ENCODE measurements at regions not wholly inside any gene's neighbourhood (a gene's known extent, or its start where the extent isn't known, plus 50 kb on each side); places are given as distances from the start of the nearest gene placed in this dataset.
A peak's percentile ranks its signal among the peaks of the same experiment; 100 is the strongest.

DNA sequence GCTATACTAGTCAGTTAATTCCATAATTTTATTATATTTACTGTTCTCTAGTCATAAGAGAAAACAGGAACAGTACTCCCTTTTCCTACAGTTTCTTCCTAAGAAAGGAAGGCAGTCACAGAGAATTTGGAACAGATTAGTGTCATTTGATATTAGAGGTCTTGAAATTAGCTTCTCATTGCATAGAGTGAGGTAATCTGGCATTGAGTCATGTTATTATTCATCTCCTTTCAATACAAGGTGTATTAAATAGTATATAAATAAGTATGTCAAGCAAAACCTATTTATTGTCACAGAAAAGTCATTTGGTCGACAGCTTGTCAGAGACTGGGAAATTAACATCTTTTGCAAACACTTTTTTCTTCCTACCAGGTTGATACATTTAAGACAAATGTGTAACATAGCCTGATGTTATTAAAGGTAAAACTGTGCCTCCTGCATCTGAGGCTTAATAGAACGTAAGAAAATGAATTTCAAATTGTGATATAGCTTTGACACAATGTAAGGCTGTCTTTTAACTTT lies 753.1 kb upstream of the FRG1 start:
- intact Hi-C loops (cut with micrococcal nuclease) = no loop called here
- peak; percentile 6 for DNase-seq

DNA sequence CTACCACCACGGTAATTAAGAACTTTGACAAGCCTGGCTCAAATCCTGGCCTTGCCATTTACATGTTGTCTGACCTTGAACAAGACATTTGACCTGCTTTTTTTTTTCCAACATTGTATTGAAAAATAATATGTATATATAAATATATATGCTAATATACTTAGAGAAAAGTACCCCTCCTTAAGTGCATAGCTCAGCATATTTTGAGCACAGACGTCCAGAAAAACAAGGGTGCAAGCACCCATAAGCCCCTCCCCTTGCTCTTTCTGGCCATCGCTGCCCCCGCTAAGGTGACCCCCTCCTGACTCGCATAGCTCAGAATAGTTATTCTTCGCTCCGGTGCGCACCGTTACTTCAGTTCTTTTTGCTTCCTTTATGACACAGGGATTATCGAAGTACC lies 742.0 kb upstream of the FRG1 start:
- DNase-seq (no peak), ATAC-seq (no peak)
- Histone ChIP-seq H3K4me1 (ENCODE audit: insufficient read depth, low read length) (no peaks in the 10 kb centered on the region), H4K20me1 (ENCODE audit: low read length) (no peaks in the 10 kb centered on the region), H3K27ac (ENCODE audit: low read length) (no peak overlapping the region), H3K36me3 (ENCODE audit: low read depth, low read length) (no peaks in the 10 kb centered on the region), H3K4me2 (ENCODE audit: low read length) (no peak overlapping the region), H3K4me3 (ENCODE audit: low read length) (no peak overlapping the region), H3K27me3 (ENCODE audit: low read length) (no peaks in the 10 kb centered on the region), H3K9ac (ENCODE audit: low read length) (no peak overlapping the region), H3K9me2 (replicated peaks; ENCODE audit: low read length) (no peaks in the 10 kb centered on the region), H3F3A (ENCODE audit: low read length, unreplicated experiment) (no peaks in the 10 kb centered on the region), H3K9me3 (ENCODE audit: low read length) (no peaks in the 10 kb centered on the region), H3K79me2 (ENCODE audit: low read length) (no peaks in the 10 kb centered on the region), H2AFZ (ENCODE audit: low read length) (no peak overlapping the region)
- no TSS peak for BruUV-seq (replicated peaks)
- intact Hi-C loops (cut with micrococcal nuclease) = no loop called here
- TF ChIP-seq EZH2phosphoT487 (IDR thresholded peaks at IDR 0.05; ENCODE audit: borderline replicate concordance, low read length) = no peak
- TF ChIP-seq EZH2 (IDR thresholded peaks at IDR 0.05; ENCODE audit: low read length, unreplicated experiment) = no peak
- TF ChIP-seq, protein P1, sequence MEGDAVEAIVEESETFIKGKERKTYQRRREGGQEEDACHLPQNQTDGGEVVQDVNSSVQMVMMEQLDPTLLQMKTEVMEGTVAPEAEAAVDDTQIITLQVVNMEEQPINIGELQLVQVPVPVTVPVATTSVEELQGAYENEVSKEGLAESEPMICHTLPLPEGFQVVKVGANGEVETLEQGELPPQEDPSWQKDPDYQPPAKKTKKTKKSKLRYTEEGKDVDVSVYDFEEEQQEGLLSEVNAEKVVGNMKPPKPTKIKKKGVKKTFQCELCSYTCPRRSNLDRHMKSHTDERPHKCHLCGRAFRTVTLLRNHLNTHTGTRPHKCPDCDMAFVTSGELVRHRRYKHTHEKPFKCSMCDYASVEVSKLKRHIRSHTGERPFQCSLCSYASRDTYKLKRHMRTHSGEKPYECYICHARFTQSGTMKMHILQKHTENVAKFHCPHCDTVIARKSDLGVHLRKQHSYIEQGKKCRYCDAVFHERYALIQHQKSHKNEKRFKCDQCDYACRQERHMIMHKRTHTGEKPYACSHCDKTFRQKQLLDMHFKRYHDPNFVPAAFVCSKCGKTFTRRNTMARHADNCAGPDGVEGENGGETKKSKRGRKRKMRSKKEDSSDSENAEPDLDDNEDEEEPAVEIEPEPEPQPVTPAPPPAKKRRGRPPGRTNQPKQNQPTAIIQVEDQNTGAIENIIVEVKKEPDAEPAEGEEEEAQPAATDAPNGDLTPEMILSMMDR (conservative IDR thresholded peaks at IDR 0.05; ENCODE audit: low read depth, low read length) = no peak
- POLR2A ChIA-PET (ENCODE audit: unreplicated experiment) = no interaction called here
- CTCF ChIA-PET = no interaction called here

More for the DNA sequence above, 753.1 kb upstream of the FRG1 start:
- H3K4me3 ChIP-seq (ENCODE audit: low read length) = no peak overlapping the region
- ATAC-seq = no peak
- H3K9me2 ChIP-seq (replicated peaks; ENCODE audit: low read length) = no peaks in the 10 kb centered on the region
- H3F3A ChIP-seq (ENCODE audit: low read length, unreplicated experiment) = no peaks in the 10 kb centered on the region
- no peaks in the 10 kb centered on the region for H3K36me3 ChIP-seq (ENCODE audit: low read depth, low read length)
- H3K4me2 ChIP-seq (ENCODE audit: low read length) = no peak overlapping the region
- no peak for TF ChIP-seq EZH2 (IDR thresholded peaks at IDR 0.05; ENCODE audit: low read length, unreplicated experiment)
- TF ChIP-seq, protein P1 (conservative IDR thresholded peaks at IDR 0.05; ENCODE audit: low read depth, low read length) = no peak
- TF ChIP-seq EZH2phosphoT487 (IDR thresholded peaks at IDR 0.05; ENCODE audit: borderline replicate concordance, low read length) = no peak
- no peak overlapping the region for H2AFZ ChIP-seq (ENCODE audit: low read length)
- no peaks in the 10 kb centered on the region for H3K79me2 ChIP-seq (ENCODE audit: low read length)
- H3K27me3 ChIP-seq (ENCODE audit: low read length) = no peaks in the 10 kb centered on the region
- H3K9me3 ChIP-seq (ENCODE audit: low read length) = no peaks in the 10 kb centered on the region
- BruUV-seq (replicated peaks) = no TSS peak
- no peaks in the 10 kb centered on the region for H3K4me1 ChIP-seq (ENCODE audit: insufficient read depth, low read length)
- H3K27ac ChIP-seq (ENCODE audit: low read length) = no peak overlapping the region
- H3K9ac ChIP-seq (ENCODE audit: low read length) = no peak overlapping the region
- no peaks in the 10 kb centered on the region for H4K20me1 ChIP-seq (ENCODE audit: low read length)
- CTCF ChIA-PET = no interaction called here
- POLR2A ChIA-PET (ENCODE audit: unreplicated experiment) = no interaction called here

DNA sequence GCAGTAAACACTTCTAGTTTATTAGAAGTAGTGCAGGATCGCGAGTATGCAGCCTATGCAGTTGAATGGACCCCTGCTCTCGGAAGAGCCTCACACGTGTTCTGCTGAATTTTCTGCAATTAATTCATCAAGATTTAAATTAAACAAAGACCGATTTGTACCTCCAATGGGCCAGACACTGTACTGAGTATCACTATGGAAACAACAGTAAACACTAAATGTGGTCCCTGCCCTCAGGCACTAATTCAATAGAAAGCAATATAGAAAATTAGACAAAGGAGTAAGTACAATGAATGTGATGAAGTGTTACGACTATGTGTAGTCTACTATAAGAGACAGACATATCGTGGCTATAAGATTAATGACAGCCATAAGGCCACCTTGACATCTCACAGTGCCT lies 740.3 kb upstream of the FRG1 start:
- H3K4me2 ChIP-seq (ENCODE audit: low read length) = no peak overlapping the region
- ChIA-PET CTCF (no interaction called here), POLR2A (ENCODE audit: unreplicated experiment) (no interaction called here)
- DNase-seq (no peak), ATAC-seq (no peak)
- no peak overlapping the region for H2AFZ ChIP-seq (ENCODE audit: low read length)
- H3K79me2 ChIP-seq (ENCODE audit: low read length) = no peaks in the 10 kb centered on the region
- no peaks in the 10 kb centered on the region for H3K27me3 ChIP-seq (ENCODE audit: low read length)
- H3K36me3 ChIP-seq (ENCODE audit: low read depth, low read length) = no peaks in the 10 kb centered on the region
- BruUV-seq (replicated peaks) = no TSS peak
- H3K9me3 ChIP-seq (ENCODE audit: low read length) = no peaks in the 10 kb centered on the region
- H3K4me1 ChIP-seq (ENCODE audit: insufficient read depth, low read length) = no peaks in the 10 kb centered on the region
- no peak overlapping the region for H3K27ac ChIP-seq (ENCODE audit: low read length)
- no peak overlapping the region for H3K9ac ChIP-seq (ENCODE audit: low read length)
- H3K4me3 ChIP-seq (ENCODE audit: low read length) = no peak overlapping the region
- no peaks in the 10 kb centered on the region for H3K9me2 ChIP-seq (replicated peaks; ENCODE audit: low read length)
- H3F3A ChIP-seq (ENCODE audit: low read length, unreplicated experiment) = no peaks in the 10 kb centered on the region
- no peak for TF ChIP-seq EZH2 (IDR thresholded peaks at IDR 0.05; ENCODE audit: low read length, unreplicated experiment)
- TF ChIP-seq EZH2phosphoT487 (IDR thresholded peaks at IDR 0.05; ENCODE audit: borderline replicate concordance, low read length) = no peak
- TF ChIP-seq, protein P1 (conservative IDR thresholded peaks at IDR 0.05; ENCODE audit: low read depth, low read length) = no peak
- intact Hi-C loops (cut with micrococcal nuclease) = no loop called here
- no peaks in the 10 kb centered on the region for H4K20me1 ChIP-seq (ENCODE audit: low read length)

Data from PC-3 (cell line).